ENCODE measurements at regions not wholly inside any gene's neighbourhood (a gene's known extent, or its start where the extent isn't known, plus 50 kb on each side); places are given as distances from the start of the nearest gene placed in this dataset.

DNA sequence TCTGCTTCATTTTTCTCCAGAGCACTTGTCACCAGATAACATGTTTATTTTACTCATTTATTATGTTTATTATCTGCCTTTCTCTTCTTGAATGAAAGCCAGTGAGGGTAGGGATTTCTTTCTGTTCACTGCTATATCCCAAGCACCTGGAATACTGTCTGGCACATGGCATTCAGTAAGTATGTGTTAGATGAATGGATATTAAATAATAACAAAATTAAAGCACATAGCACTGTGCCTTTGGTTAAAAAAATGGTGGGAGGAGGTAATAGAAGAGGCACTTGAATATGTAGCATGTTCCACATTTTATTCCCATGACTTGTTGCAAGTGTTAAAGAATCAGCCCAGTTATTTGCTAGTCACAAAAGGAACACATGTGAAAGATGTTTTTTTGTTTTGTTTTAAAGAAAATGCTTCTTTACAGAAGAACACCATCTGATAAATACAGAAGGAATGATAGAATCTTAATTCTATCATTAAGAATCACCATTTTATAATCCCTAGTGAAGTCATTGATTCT, 151.0 kb downstream of the DLEU7 start:
- H3K27ac ChIP-seq (ENCODE audit: low read depth in 1 of 2, low read length in 1 of 2): peak overlapping the region in 1 of 2 donors; percentile 77
- no peak for ATAC-seq (ENCODE audit: insufficient read depth, low FRiP score)

DNA sequence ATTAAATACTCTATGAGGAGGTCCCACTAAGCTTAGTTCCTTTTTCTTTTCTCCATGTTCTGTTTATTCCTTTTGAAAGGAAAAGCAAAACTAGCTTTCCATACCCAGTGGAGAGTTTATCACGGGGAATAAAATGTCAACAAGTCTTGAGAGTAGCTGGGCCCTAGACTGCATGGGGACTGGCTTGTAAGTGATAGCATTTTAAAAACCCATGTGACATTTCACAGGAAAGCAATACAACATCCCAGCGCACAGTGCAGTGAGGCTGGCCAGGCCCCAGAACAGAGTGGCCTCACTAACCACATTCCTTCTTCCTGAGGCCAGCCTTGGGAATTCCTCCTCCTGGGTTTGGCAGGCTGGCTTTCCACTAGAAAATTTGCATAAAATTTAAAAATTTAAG, 149.8 kb downstream of the DLEU7 start:
- H3K27me3 ChIP-seq (ENCODE audit: control insufficient read depth in 3 of 3, insufficient read depth in 3 of 3, low read length in 2 of 3): no peaks in the 10 kb centered on the region
- H3K9ac ChIP-seq (ENCODE audit: insufficient read depth in 1 of 2, low read length in 2 of 2): no peak overlapping the region
- ATAC-seq (ENCODE audit: insufficient read depth, low FRiP score) (peak; percentile 30), DNase-seq (peak; percentile 40 to 61 (median 50))
- peaks cover 0 to 29% (median 10%) of the 10 kb centered on the region in 5 donors for H3K4me1 ChIP-seq (ENCODE audit: control insufficient read depth in 5 of 5, insufficient read depth in 5 of 5, low read length in 5 of 5)
- no peaks in the 10 kb centered on the region for H3K9me3 ChIP-seq (ENCODE audit: control insufficient read depth in 4 of 4, insufficient read depth in 3 of 4, low read length in 3 of 4)
- TF ChIP-seq, protein P1, sequence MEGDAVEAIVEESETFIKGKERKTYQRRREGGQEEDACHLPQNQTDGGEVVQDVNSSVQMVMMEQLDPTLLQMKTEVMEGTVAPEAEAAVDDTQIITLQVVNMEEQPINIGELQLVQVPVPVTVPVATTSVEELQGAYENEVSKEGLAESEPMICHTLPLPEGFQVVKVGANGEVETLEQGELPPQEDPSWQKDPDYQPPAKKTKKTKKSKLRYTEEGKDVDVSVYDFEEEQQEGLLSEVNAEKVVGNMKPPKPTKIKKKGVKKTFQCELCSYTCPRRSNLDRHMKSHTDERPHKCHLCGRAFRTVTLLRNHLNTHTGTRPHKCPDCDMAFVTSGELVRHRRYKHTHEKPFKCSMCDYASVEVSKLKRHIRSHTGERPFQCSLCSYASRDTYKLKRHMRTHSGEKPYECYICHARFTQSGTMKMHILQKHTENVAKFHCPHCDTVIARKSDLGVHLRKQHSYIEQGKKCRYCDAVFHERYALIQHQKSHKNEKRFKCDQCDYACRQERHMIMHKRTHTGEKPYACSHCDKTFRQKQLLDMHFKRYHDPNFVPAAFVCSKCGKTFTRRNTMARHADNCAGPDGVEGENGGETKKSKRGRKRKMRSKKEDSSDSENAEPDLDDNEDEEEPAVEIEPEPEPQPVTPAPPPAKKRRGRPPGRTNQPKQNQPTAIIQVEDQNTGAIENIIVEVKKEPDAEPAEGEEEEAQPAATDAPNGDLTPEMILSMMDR (IDR thresholded peaks at IDR 0.05; ENCODE audit: control extremely low read depth, extremely low read depth): no peak
- H3K27ac ChIP-seq (ENCODE audit: low read depth in 1 of 2, low read length in 1 of 2): peak overlapping the region in 1 of 2 donors; percentile 70
- no peaks in the 10 kb centered on the region for H3K36me3 ChIP-seq (ENCODE audit: control insufficient read depth in 4 of 4, insufficient read depth in 4 of 4, low read length in 4 of 4)
- no peak overlapping the region for H3K4me3 ChIP-seq
- 27 to 58% methylated on average over 2 of the region's 2 CpGs for WGBS, 2 donors

More for the DNA sequence above, 151.0 kb downstream of the DLEU7 start:
- DNase-seq: no peak
- H3K36me3 ChIP-seq (ENCODE audit: control insufficient read depth in 4 of 4, insufficient read depth in 4 of 4, low read length in 4 of 4): no peaks in the 10 kb centered on the region
- H3K4me3 ChIP-seq: no peak overlapping the region
- TF ChIP-seq, protein P1 (IDR thresholded peaks at IDR 0.05; ENCODE audit: control extremely low read depth, extremely low read depth): no peak
- no peak overlapping the region for H3K9ac ChIP-seq (ENCODE audit: insufficient read depth in 1 of 2, low read length in 2 of 2)
- H3K9me3 ChIP-seq (ENCODE audit: control insufficient read depth in 4 of 4, insufficient read depth in 3 of 4, low read length in 3 of 4): no peaks in the 10 kb centered on the region
- no peaks in the 10 kb centered on the region for H3K27me3 ChIP-seq (ENCODE audit: control insufficient read depth in 3 of 3, insufficient read depth in 3 of 3, low read length in 2 of 3)
- peaks cover 0 to 26% (median 8%) of the 10 kb centered on the region in 5 donors for H3K4me1 ChIP-seq (ENCODE audit: control insufficient read depth in 5 of 5, insufficient read depth in 5 of 5, low read length in 5 of 5)

DNA sequence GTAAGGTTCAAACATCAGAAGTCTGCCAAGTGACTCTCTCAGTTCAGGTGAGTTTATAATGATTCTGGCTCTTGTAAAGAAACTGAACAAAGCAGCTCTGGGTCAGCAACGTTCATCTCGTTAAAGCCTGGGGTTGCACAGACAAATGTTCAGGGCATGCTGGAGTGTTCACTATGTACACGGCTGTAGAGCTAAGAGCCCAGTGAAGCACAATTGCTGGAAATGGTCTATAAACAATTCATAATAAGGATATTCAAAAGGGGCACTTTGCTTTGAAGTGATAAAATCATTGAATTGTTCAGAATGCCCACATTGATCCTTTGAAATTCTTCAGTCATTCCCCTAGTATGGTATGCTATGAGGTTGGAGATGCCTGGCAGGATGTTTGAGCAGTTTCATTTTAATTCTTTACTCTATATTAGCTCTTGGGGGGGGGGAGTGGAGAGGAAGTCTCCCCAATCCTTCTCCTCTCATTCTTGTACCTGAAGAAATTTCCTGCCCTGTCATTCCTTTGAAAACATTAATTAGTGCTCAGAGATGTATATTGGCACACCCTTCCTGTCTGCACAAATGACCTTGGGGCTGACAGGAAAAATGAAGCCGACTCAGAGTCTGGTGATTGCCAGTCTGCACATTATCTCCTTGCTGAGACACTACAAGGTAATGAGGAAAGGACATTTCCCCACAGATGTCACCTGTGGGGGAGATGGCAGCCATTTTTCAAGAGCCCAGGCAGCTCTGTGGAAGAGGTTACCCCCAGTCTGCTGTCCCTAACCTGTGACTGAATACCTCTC, 145.5 kb downstream of the DLEU7 start:
- TF ChIP-seq, protein P1 (IDR thresholded peaks at IDR 0.05; ENCODE audit: control extremely low read depth, extremely low read depth): no peak
- no peak for ATAC-seq (ENCODE audit: insufficient read depth, low FRiP score)
- H3K4me3 ChIP-seq: no peak overlapping the region
- H3K27me3 ChIP-seq (ENCODE audit: control insufficient read depth in 3 of 3, insufficient read depth in 3 of 3, low read length in 2 of 3): no peaks in the 10 kb centered on the region
- peak in 2 of 3 donors; percentile 28 to 42 for DNase-seq
- H3K4me1 ChIP-seq (ENCODE audit: control insufficient read depth in 5 of 5, insufficient read depth in 5 of 5, low read length in 5 of 5): peaks cover 4 to 24% (median 5%) of the 10 kb centered on the region in 5 donors
- no peaks in the 10 kb centered on the region for H3K9me3 ChIP-seq (ENCODE audit: control insufficient read depth in 4 of 4, insufficient read depth in 3 of 4, low read length in 3 of 4)
- peak overlapping the region in 1 of 2 donors; percentile 73 for H3K27ac ChIP-seq (ENCODE audit: low read depth in 1 of 2, low read length in 1 of 2)
- H3K9ac ChIP-seq (ENCODE audit: insufficient read depth in 1 of 2, low read length in 2 of 2): no peak overlapping the region
- WGBS, 2 donors: 40 to 55% methylated on average over 4 of the region's 4 CpGs
- H3K36me3 ChIP-seq (ENCODE audit: control insufficient read depth in 4 of 4, insufficient read depth in 4 of 4, low read length in 4 of 4): no peaks in the 10 kb centered on the region

All from lung (tissue), 11 donors.